Cardiac fibroblast (primary cell): ENCODE measurements at regions not wholly inside any gene's neighbourhood (a gene's known extent, or its start where the extent isn't known, plus 50 kb on each side); places are given as distances from the start of the nearest gene placed in this dataset.

ENCODE experiments used
- DNase-seq, 2 donors: peaks; one replicate each; pipeline versions ENCODE4 v3.0.0 to v3.0.0-alpha.2; 2010; ENCODE audit warnings: low read depth in 2 of 2
- H3K4me3 ChIP-seq, 2 donors: replicated peaks in 1 of 2; 1 replicate in 1 of 2; 2 replicates in 1 of 2; pipeline ENCODE4 v1.5.1; 2011; ENCODE audit warnings: low read depth in 2 of 2, low read length in 2 of 2, mild to moderate bottlenecking in 2 of 2, moderate library complexity in 1 of 2
- TF ChIP-seq, protein P1 (sequence below): IDR thresholded peaks from one replicate; pipeline ENCODE4 v1.5.1; 2011; ENCODE audit warnings: low read depth, mild to moderate bottlenecking, low read length, inconsistent platforms

- DNase-seq, result no peak
- TF ChIP-seq, protein P1, sequence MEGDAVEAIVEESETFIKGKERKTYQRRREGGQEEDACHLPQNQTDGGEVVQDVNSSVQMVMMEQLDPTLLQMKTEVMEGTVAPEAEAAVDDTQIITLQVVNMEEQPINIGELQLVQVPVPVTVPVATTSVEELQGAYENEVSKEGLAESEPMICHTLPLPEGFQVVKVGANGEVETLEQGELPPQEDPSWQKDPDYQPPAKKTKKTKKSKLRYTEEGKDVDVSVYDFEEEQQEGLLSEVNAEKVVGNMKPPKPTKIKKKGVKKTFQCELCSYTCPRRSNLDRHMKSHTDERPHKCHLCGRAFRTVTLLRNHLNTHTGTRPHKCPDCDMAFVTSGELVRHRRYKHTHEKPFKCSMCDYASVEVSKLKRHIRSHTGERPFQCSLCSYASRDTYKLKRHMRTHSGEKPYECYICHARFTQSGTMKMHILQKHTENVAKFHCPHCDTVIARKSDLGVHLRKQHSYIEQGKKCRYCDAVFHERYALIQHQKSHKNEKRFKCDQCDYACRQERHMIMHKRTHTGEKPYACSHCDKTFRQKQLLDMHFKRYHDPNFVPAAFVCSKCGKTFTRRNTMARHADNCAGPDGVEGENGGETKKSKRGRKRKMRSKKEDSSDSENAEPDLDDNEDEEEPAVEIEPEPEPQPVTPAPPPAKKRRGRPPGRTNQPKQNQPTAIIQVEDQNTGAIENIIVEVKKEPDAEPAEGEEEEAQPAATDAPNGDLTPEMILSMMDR, result no peak
Observed at GRCh38 chr14:97328743-97329142, 531.6 kb downstream of the VRK1 start.

DNA sequence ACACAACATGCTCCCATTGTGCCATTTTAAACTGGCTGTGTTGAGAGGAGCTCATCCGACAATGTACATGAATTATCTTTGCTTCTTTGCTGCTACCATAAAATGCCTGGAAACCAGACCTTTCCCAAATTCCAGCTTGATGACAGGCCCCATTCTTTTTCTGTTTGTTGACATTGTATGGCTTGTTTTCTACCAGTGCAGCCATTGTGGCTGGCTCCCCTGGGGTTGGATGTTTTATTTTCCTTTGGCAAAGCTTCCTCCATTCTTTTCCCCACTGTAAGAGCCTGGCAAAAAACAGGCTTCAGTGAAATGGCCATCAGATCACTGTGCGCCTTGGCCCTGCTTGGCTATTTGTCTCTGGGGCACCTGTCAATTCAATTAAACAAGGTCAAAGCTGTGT lies 532.5 kb downstream of the VRK1 start:
- H3K4me3 ChIP-seq, result no peak overlapping the region
- no peak for DNase-seq

More at GRCh38 chr14:97328743-97329142, 531.6 kb downstream of the VRK1 start:
- no peak overlapping the region for H3K4me3 ChIP-seq

GRCh38 chr14:97331058-97331457 lies 533.9 kb downstream of the VRK1 start:
- H3K4me3 ChIP-seq, result no peak overlapping the region
- TF ChIP-seq, protein P1, result no peak
- no peak for DNase-seq

More for the DNA sequence above, 532.5 kb downstream of the VRK1 start:
- TF ChIP-seq, protein P1, result no peak

- TF ChIP-seq, protein P1, result no peak
- H3K4me3 ChIP-seq, result no peak overlapping the region
- no peak for DNase-seq
Observed at GRCh38 chr14:97331526-97331925, 534.3 kb downstream of the VRK1 start.

GRCh38 chr14:97336179-97336578 lies 539.0 kb downstream of the VRK1 start:
- TF ChIP-seq, protein P1, result no peak
- DNase-seq, result no peak

DNA sequence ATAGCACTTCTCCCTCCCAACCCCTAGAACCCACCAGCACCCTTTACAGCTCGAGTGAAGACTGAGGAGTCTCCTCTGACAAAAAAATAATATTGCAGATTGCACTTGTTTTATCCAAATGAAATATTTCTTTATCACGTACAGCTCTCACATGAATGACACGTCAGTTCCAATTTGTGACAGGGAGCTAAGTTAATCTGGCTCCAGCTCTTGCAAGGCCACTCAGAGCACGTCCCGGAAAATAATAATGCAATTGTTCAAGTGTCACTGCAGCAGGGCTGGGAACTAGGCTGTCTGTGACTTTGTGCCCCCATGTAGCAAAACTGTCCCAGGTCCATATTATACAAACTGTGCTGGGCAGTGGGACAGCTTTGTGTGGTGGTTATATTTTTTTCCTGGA lies 539.6 kb downstream of the VRK1 start:
- TF ChIP-seq, protein P1, result no peak
- H3K4me3 ChIP-seq, result no peak overlapping the region
- DNase-seq, result no peak

More at GRCh38 chr14:97336179-97336578, 539.0 kb downstream of the VRK1 start:
- H3K4me3 ChIP-seq, result no peak overlapping the region

GRCh38 chr14:97337267-97337666 lies 540.1 kb downstream of the VRK1 start:
- TF ChIP-seq, protein P1, result no peak
- DNase-seq, result no peak

More at GRCh38 chr14:97337267-97337666, 540.1 kb downstream of the VRK1 start:
- no peak overlapping the region for H3K4me3 ChIP-seq
